ENCODE measurements at regions not wholly inside any gene's neighbourhood (a gene's known extent, or its start where the extent isn't known, plus 50 kb on each side); places are given as distances from the start of the nearest gene placed in this dataset.

- WGBS (ENCODE audit: extremely low coverage, insufficient coverage, low lambda C conversion rate) = no CpG with 5 or more reads among the region's 16 CpGs
- DNase-seq = peak; percentile 94
- no peak overlapping the region for H2BK5ac ChIP-seq (ENCODE audit: low read length)
Observed at GRCh38 chrX:56113785-56114436, 118.2 kb upstream of the KLF8 start.

GRCh38 chrX:56114437-56114787, 117.7 kb upstream of the KLF8 start:
- no peak overlapping the region for H3K4me3 ChIP-seq (ENCODE audit: low read length)
- H3K4ac ChIP-seq (ENCODE audit: low read depth, low read length) = no peak overlapping the region
- H3K18ac ChIP-seq (ENCODE audit: low read length) = no peak overlapping the region
- no peaks in the 10 kb centered on the region for H3K27me3 ChIP-seq (ENCODE audit: insufficient read depth, low read length, poor library complexity)
- no peak overlapping the region for H2BK5ac ChIP-seq (ENCODE audit: low read length)
- H3K27ac ChIP-seq (ENCODE audit: low read depth, low read length) = no peak overlapping the region
- H3K4me1 ChIP-seq (ENCODE audit: control insufficient read depth, low read depth, low read length) = no peaks in the 10 kb centered on the region
- H3K4me2 ChIP-seq (ENCODE audit: low read length) = no peak overlapping the region
- no peak overlapping the region for H3K23ac ChIP-seq (ENCODE audit: low read length)
- no peak overlapping the region for H4K8ac ChIP-seq (ENCODE audit: low read depth, low read length)
- no peak overlapping the region for H2BK120ac ChIP-seq (ENCODE audit: low read depth, low read length)
- no peak overlapping the region for H3K56ac ChIP-seq (ENCODE audit: low read length)
- no peak overlapping the region for H3K9ac ChIP-seq (ENCODE audit: low read length)
- H3K79me2 ChIP-seq (ENCODE audit: control insufficient read depth, insufficient read depth, low read length) = no peaks in the 10 kb centered on the region
- no peak for DNase-seq
- no peaks in the 10 kb centered on the region for H3K79me1 ChIP-seq (ENCODE audit: low read length)
- no peak overlapping the region for H2AK5ac ChIP-seq (ENCODE audit: low read length)
- H2BK15ac ChIP-seq (replicated peaks; ENCODE audit: low read depth) = no peak overlapping the region
- H3K36me3 ChIP-seq (ENCODE audit: control insufficient read depth, insufficient read depth, low read length) = no peaks in the 10 kb centered on the region
- no peak overlapping the region for H4K5ac ChIP-seq (ENCODE audit: low read length)
- no CpG with 5 or more reads among the region's 1 CpG for WGBS (ENCODE audit: extremely low coverage, insufficient coverage, low lambda C conversion rate)

More at GRCh38 chrX:56113785-56114436, 118.2 kb upstream of the KLF8 start:
- Histone ChIP-seq H3K36me3 (ENCODE audit: control insufficient read depth, insufficient read depth, low read length) (no peaks in the 10 kb centered on the region), H2AK5ac (ENCODE audit: low read length) (no peak overlapping the region), H3K4ac (ENCODE audit: low read depth, low read length) (no peak overlapping the region), H3K4me2 (ENCODE audit: low read length) (no peak overlapping the region), H3K18ac (ENCODE audit: low read length) (no peak overlapping the region), H3K27ac (ENCODE audit: low read depth, low read length) (no peak overlapping the region), H3K56ac (ENCODE audit: low read length) (peak overlapping the region; percentile 42), H2BK15ac (replicated peaks; ENCODE audit: low read depth) (no peak overlapping the region), H4K8ac (ENCODE audit: low read depth, low read length) (no peak overlapping the region), H3K4me3 (ENCODE audit: low read length) (no peak overlapping the region), H3K4me1 (ENCODE audit: control insufficient read depth, low read depth, low read length) (no peaks in the 10 kb centered on the region), H3K79me2 (ENCODE audit: control insufficient read depth, insufficient read depth, low read length) (no peaks in the 10 kb centered on the region), H3K23ac (ENCODE audit: low read length) (no peak overlapping the region), H3K79me1 (ENCODE audit: low read length) (no peaks in the 10 kb centered on the region), H4K5ac (ENCODE audit: low read length) (no peak overlapping the region), H3K9ac (ENCODE audit: low read length) (no peak overlapping the region), H2BK120ac (ENCODE audit: low read depth, low read length) (no peak overlapping the region), H3K27me3 (ENCODE audit: insufficient read depth, low read length, poor library complexity) (no peaks in the 10 kb centered on the region)

GRCh38 chrX:56120242-56120641, 111.9 kb upstream of the KLF8 start:
- no CpG with 5 or more reads among the region's 1 CpG for WGBS (ENCODE audit: extremely low coverage, insufficient coverage, low lambda C conversion rate)
- DNase-seq = no peak
- H3K18ac ChIP-seq (ENCODE audit: low read length) = no peak overlapping the region
- H3K4me1 ChIP-seq (ENCODE audit: control insufficient read depth, low read depth, low read length) = no peaks in the 10 kb centered on the region
- no peaks in the 10 kb centered on the region for H3K79me2 ChIP-seq (ENCODE audit: control insufficient read depth, insufficient read depth, low read length)
- H3K4me2 ChIP-seq (ENCODE audit: low read length) = no peak overlapping the region
- H2AK5ac ChIP-seq (ENCODE audit: low read length) = no peak overlapping the region
- no peak overlapping the region for H3K4ac ChIP-seq (ENCODE audit: low read depth, low read length)
- no peaks in the 10 kb centered on the region for H3K79me1 ChIP-seq (ENCODE audit: low read length)
- H3K27me3 ChIP-seq (ENCODE audit: insufficient read depth, low read length, poor library complexity) = no peaks in the 10 kb centered on the region
- H3K56ac ChIP-seq (ENCODE audit: low read length) = no peak overlapping the region
- no peak overlapping the region for H2BK120ac ChIP-seq (ENCODE audit: low read depth, low read length)
- no peak overlapping the region for H3K23ac ChIP-seq (ENCODE audit: low read length)
- no peak overlapping the region for H4K5ac ChIP-seq (ENCODE audit: low read length)
- no peak overlapping the region for H2BK15ac ChIP-seq (replicated peaks; ENCODE audit: low read depth)
- no peak overlapping the region for H3K9ac ChIP-seq (ENCODE audit: low read length)
- no peak overlapping the region for H4K8ac ChIP-seq (ENCODE audit: low read depth, low read length)
- no peaks in the 10 kb centered on the region for H3K36me3 ChIP-seq (ENCODE audit: control insufficient read depth, insufficient read depth, low read length)
- H3K4me3 ChIP-seq (ENCODE audit: low read length) = no peak overlapping the region
- H3K27ac ChIP-seq (ENCODE audit: low read depth, low read length) = no peak overlapping the region
- no peak overlapping the region for H2BK5ac ChIP-seq (ENCODE audit: low read length)

GRCh38 chrX:56125946-56126345, 106.2 kb upstream of the KLF8 start:
- H3K27ac ChIP-seq (ENCODE audit: low read depth, low read length) = no peak overlapping the region
- H3K9ac ChIP-seq (ENCODE audit: low read length) = no peak overlapping the region
- DNase-seq = no peak
- no peak overlapping the region for H3K4me2 ChIP-seq (ENCODE audit: low read length)
- no peak overlapping the region for H2AK5ac ChIP-seq (ENCODE audit: low read length)
- H3K56ac ChIP-seq (ENCODE audit: low read length) = no peak overlapping the region
- no peaks in the 10 kb centered on the region for H3K79me1 ChIP-seq (ENCODE audit: low read length)
- H2BK120ac ChIP-seq (ENCODE audit: low read depth, low read length) = no peak overlapping the region
- H3K79me2 ChIP-seq (ENCODE audit: control insufficient read depth, insufficient read depth, low read length) = no peaks in the 10 kb centered on the region
- no peak overlapping the region for H4K8ac ChIP-seq (ENCODE audit: low read depth, low read length)
- no peaks in the 10 kb centered on the region for H3K27me3 ChIP-seq (ENCODE audit: insufficient read depth, low read length, poor library complexity)
- H2BK15ac ChIP-seq (replicated peaks; ENCODE audit: low read depth) = no peak overlapping the region
- H3K36me3 ChIP-seq (ENCODE audit: control insufficient read depth, insufficient read depth, low read length) = no peaks in the 10 kb centered on the region
- no CpG with 5 or more reads among the region's 1 CpG for WGBS (ENCODE audit: extremely low coverage, insufficient coverage, low lambda C conversion rate)
- H3K4me3 ChIP-seq (ENCODE audit: low read length) = no peak overlapping the region
- H3K23ac ChIP-seq (ENCODE audit: low read length) = no peak overlapping the region
- H2BK5ac ChIP-seq (ENCODE audit: low read length) = no peak overlapping the region
- H3K4me1 ChIP-seq (ENCODE audit: control insufficient read depth, low read depth, low read length) = no peaks in the 10 kb centered on the region
- H3K4ac ChIP-seq (ENCODE audit: low read depth, low read length) = no peak overlapping the region
- H3K18ac ChIP-seq (ENCODE audit: low read length) = no peak overlapping the region
- H4K5ac ChIP-seq (ENCODE audit: low read length) = no peak overlapping the region

- Histone ChIP-seq H3K4ac (ENCODE audit: low read depth, low read length) (no peak overlapping the region), H3K79me2 (ENCODE audit: control insufficient read depth, insufficient read depth, low read length) (no peaks in the 10 kb centered on the region), H2BK5ac (ENCODE audit: low read length) (no peak overlapping the region), H3K4me1 (ENCODE audit: control insufficient read depth, low read depth, low read length) (no peaks in the 10 kb centered on the region), H3K23ac (ENCODE audit: low read length) (no peak overlapping the region), H3K4me2 (ENCODE audit: low read length) (no peak overlapping the region), H3K36me3 (ENCODE audit: control insufficient read depth, insufficient read depth, low read length) (no peaks in the 10 kb centered on the region), H3K27me3 (ENCODE audit: insufficient read depth, low read length, poor library complexity) (no peaks in the 10 kb centered on the region), H4K5ac (ENCODE audit: low read length) (no peak overlapping the region), H3K79me1 (ENCODE audit: low read length) (no peaks in the 10 kb centered on the region), H4K8ac (ENCODE audit: low read depth, low read length) (no peak overlapping the region), H2BK120ac (ENCODE audit: low read depth, low read length) (no peak overlapping the region), H2BK15ac (replicated peaks; ENCODE audit: low read depth) (no peak overlapping the region), H2AK5ac (ENCODE audit: low read length) (no peak overlapping the region), H3K27ac (ENCODE audit: low read depth, low read length) (no peak overlapping the region), H3K9ac (ENCODE audit: low read length) (no peak overlapping the region), H3K56ac (ENCODE audit: low read length) (no peak overlapping the region), H3K18ac (ENCODE audit: low read length) (no peak overlapping the region), H3K4me3 (ENCODE audit: low read length) (no peak overlapping the region)
- no peak for DNase-seq
- no CpG with 5 or more reads among the region's 3 CpGs for WGBS (ENCODE audit: extremely low coverage, insufficient coverage, low lambda C conversion rate)
Observed at GRCh38 chrX:56130031-56130430, 102.1 kb upstream of the KLF8 start.

- H3K9ac ChIP-seq (ENCODE audit: low read length) = no peak overlapping the region
- H4K8ac ChIP-seq (ENCODE audit: low read depth, low read length) = no peak overlapping the region
- H3K56ac ChIP-seq (ENCODE audit: low read length) = no peak overlapping the region
- H3K18ac ChIP-seq (ENCODE audit: low read length) = no peak overlapping the region
- no peak overlapping the region for H4K5ac ChIP-seq (ENCODE audit: low read length)
- no peak overlapping the region for H2AK5ac ChIP-seq (ENCODE audit: low read length)
- WGBS (ENCODE audit: extremely low coverage, insufficient coverage, low lambda C conversion rate) = no CpG with 5 or more reads among the region's 3 CpGs
- no peak overlapping the region for H2BK5ac ChIP-seq (ENCODE audit: low read length)
- H3K23ac ChIP-seq (ENCODE audit: low read length) = no peak overlapping the region
- H3K4me3 ChIP-seq (ENCODE audit: low read length) = no peak overlapping the region
- no peak overlapping the region for H3K4ac ChIP-seq (ENCODE audit: low read depth, low read length)
- no peaks in the 10 kb centered on the region for H3K79me1 ChIP-seq (ENCODE audit: low read length)
- no peak overlapping the region for H2BK15ac ChIP-seq (replicated peaks; ENCODE audit: low read depth)
- no peaks in the 10 kb centered on the region for H3K27me3 ChIP-seq (ENCODE audit: insufficient read depth, low read length, poor library complexity)
- no peak overlapping the region for H2BK120ac ChIP-seq (ENCODE audit: low read depth, low read length)
- no peaks in the 10 kb centered on the region for H3K36me3 ChIP-seq (ENCODE audit: control insufficient read depth, insufficient read depth, low read length)
- no peaks in the 10 kb centered on the region for H3K79me2 ChIP-seq (ENCODE audit: control insufficient read depth, insufficient read depth, low read length)
- H3K4me1 ChIP-seq (ENCODE audit: control insufficient read depth, low read depth, low read length) = no peaks in the 10 kb centered on the region
- H3K4me2 ChIP-seq (ENCODE audit: low read length) = no peak overlapping the region
- H3K27ac ChIP-seq (ENCODE audit: low read depth, low read length) = no peak overlapping the region
- no peak for DNase-seq
Observed at GRCh38 chrX:56130436-56130835, 101.7 kb upstream of the KLF8 start.
